GM18909 (cell line): ENCODE measurements at regions not wholly inside any gene's neighbourhood (a gene's known extent, or its start where the extent isn't known, plus 50 kb on each side); places are given as distances from the start of the nearest gene placed in this dataset.
"Not testable (repeated sequence)": the region's sequence is repeated elsewhere in the genome, so short reads cannot be mapped to it uniquely, and the experiment has no call there.

ENCODE experiments used
- ATAC-seq: cut with Tn5 transposase; IDR thresholded peaks from one replicate; pipeline ENCODE4 v1.9.1; 2021; ENCODE audit warnings: mild to moderate bottlenecking; ENCODE audit not compliant: unreplicated experiment, poor library complexity

GRCh38 chr9:1881708-1882295, 133.3 kb upstream of the SMARCA2 start:
- ATAC-seq, result no peak

- no peak for ATAC-seq
These were observed 132.3 kb upstream of the SMARCA2 start for GRCh38 chr9:1882711-1883403.

GRCh38 chr9:1890201-1890600, 124.9 kb upstream of the SMARCA2 start:
- no peak for ATAC-seq

- no peak for ATAC-seq
These were observed 124.3 kb upstream of the SMARCA2 start for GRCh38 chr9:1890816-1891215.

- ATAC-seq, result not testable (repeated sequence)
These were observed 112.0 kb upstream of the SMARCA2 start for GRCh38 chr9:1903080-1903704.

- no peak for ATAC-seq
These were observed 107.7 kb upstream of the SMARCA2 start for GRCh38 chr9:1907465-1907864.

GRCh38 chr9:1909322-1909721, 105.8 kb upstream of the SMARCA2 start:
- ATAC-seq, result no peak

- ATAC-seq, result no peak
These were observed 104.8 kb upstream of the SMARCA2 start for GRCh38 chr9:1910269-1910811.

- ATAC-seq, result no peak
These were observed 101.4 kb upstream of the SMARCA2 start for GRCh38 chr9:1913631-1914330.

GRCh38 chr9:1916095-1916494, 99.1 kb upstream of the SMARCA2 start:
- no peak for ATAC-seq

- ATAC-seq, result no peak
These were observed 98.5 kb upstream of the SMARCA2 start for GRCh38 chr9:1916655-1917054.

GRCh38 chr9:1917396-1917935, 97.7 kb upstream of the SMARCA2 start:
- ATAC-seq, result no peak

GRCh38 chr9:1918108-1918507, 97.0 kb upstream of the SMARCA2 start:
- ATAC-seq, result no peak

- ATAC-seq, result no peak
These were observed 96.5 kb upstream of the SMARCA2 start for GRCh38 chr9:1918622-1919021.

GRCh38 chr9:1919229-1919628, 95.9 kb upstream of the SMARCA2 start:
- ATAC-seq, result no peak

GRCh38 chr9:1920386-1920785, 94.8 kb upstream of the SMARCA2 start:
- no peak for ATAC-seq

GRCh38 chr9:1922026-1922425, 93.1 kb upstream of the SMARCA2 start:
- no peak for ATAC-seq

GRCh38 chr9:1927546-1927945, 87.6 kb upstream of the SMARCA2 start:
- ATAC-seq, result no peak

GRCh38 chr9:1929134-1929533, 86.0 kb upstream of the SMARCA2 start:
- no peak for ATAC-seq

GRCh38 chr9:1929722-1930244, 85.4 kb upstream of the SMARCA2 start:
- ATAC-seq, result peak; percentile 57
